ENCODE measurements at regions not wholly inside any gene's neighbourhood (a gene's known extent, or its start where the extent isn't known, plus 50 kb on each side); places are given as distances from the start of the nearest gene placed in this dataset.
A peak's percentile ranks its signal among the peaks of the same experiment; 100 is the strongest.
"Not testable (repeated sequence)": the region's sequence is repeated elsewhere in the genome, so short reads cannot be mapped to it uniquely, and the experiment has no call there.

GRCh38 chr10:46802010-46802409 is 109.2 kb upstream of the PTPN20 start:
- not testable (repeated sequence) for DNase-seq (ENCODE audit: low read depth, low spot score)

GRCh38 chr10:46803082-46803481 is 108.1 kb upstream of the PTPN20 start:
- DNase-seq (ENCODE audit: low read depth, low spot score): not testable (repeated sequence)

- DNase-seq (ENCODE audit: low read depth, low spot score): not testable (repeated sequence)
These were observed 101.0 kb upstream of the PTPN20 start for GRCh38 chr10:46810222-46810621.

GRCh38 chr10:46816126-46816525 is 95.1 kb upstream of the PTPN20 start:
- DNase-seq (ENCODE audit: low read depth, low spot score): not testable (repeated sequence)

GRCh38 chr10:46840393-46841050 is 70.7 kb upstream of the PTPN20 start:
- DNase-seq (ENCODE audit: low read depth, low spot score): peak; percentile 0

- DNase-seq (ENCODE audit: low read depth, low spot score): not testable (repeated sequence)
These were observed 70.1 kb upstream of the PTPN20 start for GRCh38 chr10:46841051-46841593.

GRCh38 chr10:46845194-46845593 is 66.0 kb upstream of the PTPN20 start:
- not testable (repeated sequence) for DNase-seq (ENCODE audit: low read depth, low spot score)

GRCh38 chr10:46845640-46846039 is 65.6 kb upstream of the PTPN20 start:
- DNase-seq (ENCODE audit: low read depth, low spot score): not testable (repeated sequence)

- not testable (repeated sequence) for DNase-seq (ENCODE audit: low read depth, low spot score)
These were observed 50.5 kb upstream of the PTPN20 start for GRCh38 chr10:46860753-46861152.

Measured in ELF-1 (cell line).